ENCODE measurements at regions not wholly inside any gene's neighbourhood (a gene's known extent, or its start where the extent isn't known, plus 50 kb on each side); places are given as distances from the start of the nearest gene placed in this dataset.

DNA sequence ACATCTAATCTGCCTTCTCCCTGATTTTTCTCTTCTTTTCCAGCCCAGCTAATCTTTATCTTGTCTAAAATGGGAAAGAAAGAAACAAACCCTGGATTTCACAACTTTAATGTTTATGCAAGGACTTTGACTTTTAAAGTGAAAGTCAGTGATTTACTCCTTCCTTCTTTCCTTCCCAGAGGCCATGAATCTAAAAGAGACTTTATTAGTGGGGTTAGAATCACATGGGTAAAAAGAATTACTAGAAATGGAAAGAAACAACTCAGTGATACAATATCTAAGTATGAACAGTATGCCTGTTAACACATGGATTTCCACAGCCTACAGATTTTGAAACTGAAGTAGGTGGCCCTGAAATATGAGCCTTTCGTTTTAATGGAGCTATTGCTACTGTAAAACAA, 59.8 kb upstream of the KCNK2 start:
- TF ChIP-seq, protein P1, sequence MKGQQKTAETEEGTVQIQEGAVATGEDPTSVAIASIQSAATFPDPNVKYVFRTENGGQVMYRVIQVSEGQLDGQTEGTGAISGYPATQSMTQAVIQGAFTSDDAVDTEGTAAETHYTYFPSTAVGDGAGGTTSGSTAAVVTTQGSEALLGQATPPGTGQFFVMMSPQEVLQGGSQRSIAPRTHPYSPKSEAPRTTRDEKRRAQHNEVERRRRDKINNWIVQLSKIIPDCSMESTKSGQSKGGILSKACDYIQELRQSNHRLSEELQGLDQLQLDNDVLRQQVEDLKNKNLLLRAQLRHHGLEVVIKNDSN (IDR thresholded peaks at IDR 0.05): no peak
- TF ChIP-seq RAD21 (IDR thresholded peaks at IDR 0.05; ENCODE audit: low read depth): no peak

DNA sequence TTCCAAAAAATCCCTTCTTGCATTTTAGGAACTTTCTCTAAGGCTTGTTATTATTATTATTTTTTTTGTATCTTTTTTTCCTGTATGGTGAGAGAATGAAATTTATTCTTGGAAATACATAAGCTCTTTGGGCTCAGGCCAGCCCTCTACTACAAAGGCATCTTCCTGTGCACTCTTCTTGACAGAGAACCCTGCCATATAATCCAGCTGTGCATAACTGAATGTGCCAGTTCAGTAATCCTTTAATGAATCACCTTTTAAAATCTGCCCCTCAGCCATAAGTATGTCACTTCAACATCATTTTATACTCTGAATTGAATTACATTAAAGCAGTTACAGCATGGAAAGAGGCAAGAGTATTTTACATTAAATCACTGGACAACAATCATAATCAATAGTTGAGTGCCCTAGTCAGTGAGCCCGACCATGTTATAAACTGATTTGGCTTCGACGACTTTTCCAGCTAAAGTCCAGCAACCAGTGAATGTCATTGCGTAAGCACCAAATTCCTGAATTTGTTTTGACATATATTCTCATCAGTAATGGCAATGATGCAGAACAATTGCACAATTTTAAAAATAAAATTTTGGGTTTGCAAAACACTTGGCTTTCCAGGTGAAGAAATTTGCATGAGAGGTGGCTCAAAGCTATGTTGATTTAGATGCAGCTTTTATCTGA, 59.2 kb upstream of the KCNK2 start:
- TF ChIP-seq TEAD4 (IDR thresholded peaks at IDR 0.05): no peak
- TF ChIP-seq, protein P2, sequence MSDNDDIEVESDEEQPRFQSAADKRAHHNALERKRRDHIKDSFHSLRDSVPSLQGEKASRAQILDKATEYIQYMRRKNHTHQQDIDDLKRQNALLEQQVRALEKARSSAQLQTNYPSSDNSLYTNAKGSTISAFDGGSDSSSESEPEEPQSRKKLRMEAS (IDR thresholded peaks at IDR 0.05): no peak
- no peak for TF ChIP-seq CEBPB (IDR thresholded peaks at IDR 0.05)
- TF ChIP-seq, protein P3, sequence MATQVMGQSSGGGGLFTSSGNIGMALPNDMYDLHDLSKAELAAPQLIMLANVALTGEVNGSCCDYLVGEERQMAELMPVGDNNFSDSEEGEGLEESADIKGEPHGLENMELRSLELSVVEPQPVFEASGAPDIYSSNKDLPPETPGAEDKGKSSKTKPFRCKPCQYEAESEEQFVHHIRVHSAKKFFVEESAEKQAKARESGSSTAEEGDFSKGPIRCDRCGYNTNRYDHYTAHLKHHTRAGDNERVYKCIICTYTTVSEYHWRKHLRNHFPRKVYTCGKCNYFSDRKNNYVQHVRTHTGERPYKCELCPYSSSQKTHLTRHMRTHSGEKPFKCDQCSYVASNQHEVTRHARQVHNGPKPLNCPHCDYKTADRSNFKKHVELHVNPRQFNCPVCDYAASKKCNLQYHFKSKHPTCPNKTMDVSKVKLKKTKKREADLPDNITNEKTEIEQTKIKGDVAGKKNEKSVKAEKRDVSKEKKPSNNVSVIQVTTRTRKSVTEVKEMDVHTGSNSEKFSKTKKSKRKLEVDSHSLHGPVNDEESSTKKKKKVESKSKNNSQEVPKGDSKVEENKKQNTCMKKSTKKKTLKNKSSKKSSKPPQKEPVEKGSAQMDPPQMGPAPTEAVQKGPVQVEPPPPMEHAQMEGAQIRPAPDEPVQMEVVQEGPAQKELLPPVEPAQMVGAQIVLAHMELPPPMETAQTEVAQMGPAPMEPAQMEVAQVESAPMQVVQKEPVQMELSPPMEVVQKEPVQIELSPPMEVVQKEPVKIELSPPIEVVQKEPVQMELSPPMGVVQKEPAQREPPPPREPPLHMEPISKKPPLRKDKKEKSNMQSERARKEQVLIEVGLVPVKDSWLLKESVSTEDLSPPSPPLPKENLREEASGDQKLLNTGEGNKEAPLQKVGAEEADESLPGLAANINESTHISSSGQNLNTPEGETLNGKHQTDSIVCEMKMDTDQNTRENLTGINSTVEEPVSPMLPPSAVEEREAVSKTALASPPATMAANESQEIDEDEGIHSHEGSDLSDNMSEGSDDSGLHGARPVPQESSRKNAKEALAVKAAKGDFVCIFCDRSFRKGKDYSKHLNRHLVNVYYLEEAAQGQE (IDR thresholded peaks at IDR 0.05; ENCODE audit: low read depth): no peak
- no peak for TF ChIP-seq YY1 (IDR thresholded peaks at IDR 0.05; ENCODE audit: low read depth)
- TF ChIP-seq EP300 (IDR thresholded peaks at IDR 0.05; ENCODE audit: borderline replicate concordance): no peak
- TF ChIP-seq FOXM1 (IDR thresholded peaks at IDR 0.05; ENCODE audit: borderline replicate concordance, low read depth): no peak
- TF ChIP-seq TAF1 (IDR thresholded peaks at IDR 0.05; ENCODE audit: low read depth): no peak
- TF ChIP-seq NFIC (IDR thresholded peaks at IDR 0.05): no peak
- TF ChIP-seq CREB1 (IDR thresholded peaks at IDR 0.05; ENCODE audit: low read depth): no peak
- no peak for TF ChIP-seq RAD21 (IDR thresholded peaks at IDR 0.05; ENCODE audit: low read depth)
- TF ChIP-seq TCF12 (IDR thresholded peaks at IDR 0.05; ENCODE audit: low read depth): no peak
- TF ChIP-seq EGR1 (IDR thresholded peaks at IDR 0.05): no peak
- TF ChIP-seq ZBTB7A (IDR thresholded peaks at IDR 0.05; ENCODE audit: low read depth): no peak
- TF ChIP-seq, protein P1 (IDR thresholded peaks at IDR 0.05): no peak

DNA sequence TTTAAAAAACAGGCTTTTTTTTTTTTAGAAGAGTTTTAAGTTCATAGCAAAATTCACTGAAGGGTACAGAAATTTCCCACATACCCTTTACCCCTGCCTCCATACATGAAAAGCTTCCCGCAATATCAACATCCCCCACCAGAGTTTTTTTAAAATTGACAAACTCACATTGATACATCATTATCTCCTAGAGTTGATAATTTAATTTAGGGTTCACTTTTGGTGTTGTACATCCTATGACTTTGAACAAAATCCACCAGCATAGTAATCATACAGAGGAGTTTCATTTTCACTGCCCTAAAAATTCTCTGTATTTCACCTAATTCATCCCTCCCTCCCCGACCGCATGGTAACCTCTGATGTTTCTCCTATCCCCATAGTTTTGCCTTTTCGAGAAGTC, 53.6 kb upstream of the KCNK2 start:
- TF ChIP-seq CREB1 (IDR thresholded peaks at IDR 0.05; ENCODE audit: low read depth) (no peak), EP300 (IDR thresholded peaks at IDR 0.05; ENCODE audit: borderline replicate concordance) (no peak), CEBPB (IDR thresholded peaks at IDR 0.05) (no peak), EGR1 (IDR thresholded peaks at IDR 0.05) (no peak), TAF1 (IDR thresholded peaks at IDR 0.05; ENCODE audit: low read depth) (no peak), ZBTB7A (IDR thresholded peaks at IDR 0.05; ENCODE audit: low read depth) (no peak), TEAD4 (IDR thresholded peaks at IDR 0.05) (no peak), FOXM1 (IDR thresholded peaks at IDR 0.05; ENCODE audit: borderline replicate concordance, low read depth) (no peak)
- TF ChIP-seq, protein P2 (IDR thresholded peaks at IDR 0.05): no peak
- TF ChIP-seq, protein P3 (IDR thresholded peaks at IDR 0.05; ENCODE audit: low read depth): no peak

DNA sequence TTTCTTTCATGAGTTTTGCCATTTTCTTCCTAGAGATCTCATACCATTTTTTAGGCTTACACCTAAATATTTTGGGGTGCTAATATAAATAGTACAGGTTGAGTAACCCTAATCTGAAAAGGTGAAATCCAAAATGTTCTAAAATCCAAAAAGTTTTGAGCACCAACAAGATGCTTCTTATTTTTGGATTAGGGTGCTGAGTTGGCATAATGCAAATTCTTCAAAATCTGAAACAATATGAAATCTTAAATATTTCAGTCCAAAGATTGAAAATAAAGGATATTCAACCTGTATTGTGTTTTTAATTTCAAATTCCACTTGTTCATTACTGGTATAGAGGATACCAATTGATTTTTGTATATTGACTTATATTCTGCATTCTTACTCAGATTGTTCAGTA, 51.1 kb upstream of the KCNK2 start:
- no peak for TF ChIP-seq TAF1 (IDR thresholded peaks at IDR 0.05; ENCODE audit: low read depth)

All from Ishikawa (cell line).